NCI-H2171 (cell line): ENCODE measurements at regions not wholly inside any gene's neighbourhood (a gene's known extent, or its start where the extent isn't known, plus 50 kb on each side); places are given as distances from the start of the nearest gene placed in this dataset.
"Not testable (repeated sequence)": the region's sequence is repeated elsewhere in the genome, so short reads cannot be mapped to it uniquely, and the experiment has no call there.

ENCODE experiments used
- DNase-seq: peaks from one replicate; lab custom pipeline; 2025; lab: John Stamatoyannopoulos, UW

DNA sequence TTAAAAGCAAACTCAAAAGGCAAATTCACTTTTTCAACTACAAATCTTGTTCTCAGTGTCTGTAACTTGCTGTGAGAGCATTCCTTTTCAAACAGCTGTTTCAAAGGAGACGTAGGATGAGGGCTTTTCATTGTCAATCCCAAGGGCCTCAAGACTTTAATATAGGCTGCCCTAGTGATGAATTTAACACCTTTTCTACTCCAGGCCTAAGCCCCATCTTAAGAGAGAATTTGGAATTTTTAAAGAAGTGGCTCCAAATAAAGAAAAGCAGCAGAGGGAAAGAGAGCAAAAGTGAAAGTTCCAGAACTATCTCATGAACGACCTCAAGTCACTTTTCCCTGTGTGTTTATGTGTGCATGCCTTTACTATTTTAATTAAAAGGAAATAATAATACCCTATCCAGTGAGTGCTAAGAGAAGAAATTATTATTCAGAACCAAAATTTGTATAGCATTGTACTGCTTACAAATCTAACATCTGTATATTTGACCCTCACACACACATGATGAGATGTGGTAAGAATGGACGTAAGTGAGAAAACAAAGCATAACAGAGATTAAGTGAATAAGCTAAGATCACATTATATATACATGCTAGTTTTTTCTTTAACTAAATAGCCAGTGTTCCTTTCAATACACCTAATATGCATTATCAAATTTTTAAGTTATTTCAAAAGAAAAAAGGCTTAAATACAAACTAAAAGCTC, 196.4 kb downstream of the VGLL3 start:
- no peak for DNase-seq

DNA sequence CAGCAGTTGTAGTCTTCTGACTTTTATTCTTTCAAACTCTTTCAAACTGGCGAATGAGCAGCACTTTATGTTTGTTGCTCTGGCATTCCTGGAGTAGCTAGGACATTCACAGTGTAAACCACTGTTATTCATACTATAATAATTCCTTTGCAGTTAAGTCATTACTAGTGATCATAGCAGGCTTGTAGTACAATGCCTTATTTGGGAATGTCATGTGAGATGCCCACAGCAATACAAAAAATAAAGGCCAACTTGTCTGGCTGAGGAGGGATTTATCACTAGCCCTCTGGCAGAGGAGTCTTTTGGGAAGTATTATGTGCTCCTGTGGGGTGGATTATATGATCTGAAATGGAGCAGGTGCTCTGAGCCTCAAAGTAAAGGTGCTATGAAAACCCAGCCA, 197.2 kb downstream of the VGLL3 start:
- no peak for DNase-seq

DNA sequence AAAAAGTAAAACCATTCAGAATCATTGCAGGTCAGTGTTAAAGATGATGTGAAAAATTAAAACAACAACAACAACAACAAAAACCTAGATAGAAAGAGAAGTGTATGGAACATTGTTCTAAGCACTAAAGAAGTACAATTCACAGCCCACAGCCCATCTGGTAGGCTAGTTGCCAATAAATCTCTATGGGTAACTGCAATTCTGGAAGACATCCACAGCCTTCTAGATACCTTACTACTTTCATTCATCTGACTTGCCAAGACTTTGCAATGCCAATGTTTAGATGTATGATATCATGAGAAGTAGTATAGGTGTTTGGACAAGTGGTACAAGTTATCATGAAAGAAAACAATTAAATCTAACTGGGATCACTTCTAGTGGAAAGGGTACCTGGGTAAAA, 198.6 kb downstream of the VGLL3 start:
- DNase-seq = no peak

DNA sequence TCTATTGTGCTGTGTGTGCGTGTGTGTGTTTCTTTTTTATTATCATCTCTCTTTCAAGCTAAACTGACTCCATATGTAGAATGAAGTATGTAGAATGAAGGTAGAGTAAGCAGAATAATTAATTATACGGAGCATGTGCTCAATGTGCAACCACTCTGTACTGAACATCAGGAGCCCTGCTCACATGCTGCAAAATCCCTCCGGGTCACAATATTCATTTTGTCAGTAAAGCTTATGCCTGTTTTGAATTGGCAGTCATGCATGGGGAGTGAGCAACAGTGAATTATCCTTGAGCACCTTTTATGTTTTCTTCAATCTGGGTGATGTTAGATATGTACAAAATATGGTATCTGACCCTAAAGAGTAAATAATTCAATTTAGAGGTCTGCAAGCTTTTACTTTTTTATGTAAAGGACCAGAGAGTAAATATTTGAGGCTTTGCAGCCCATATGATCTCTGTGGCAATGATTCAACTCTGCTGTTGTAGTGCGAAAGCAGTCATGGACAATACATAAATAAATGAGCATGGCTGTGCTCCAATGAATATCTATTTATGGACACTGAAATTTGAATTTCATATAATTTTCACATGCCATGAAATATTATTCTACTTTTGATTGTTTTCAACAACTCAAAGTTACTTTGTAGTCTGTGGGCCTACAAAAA, 199.9 kb downstream of the VGLL3 start:
- DNase-seq = no peak

DNA sequence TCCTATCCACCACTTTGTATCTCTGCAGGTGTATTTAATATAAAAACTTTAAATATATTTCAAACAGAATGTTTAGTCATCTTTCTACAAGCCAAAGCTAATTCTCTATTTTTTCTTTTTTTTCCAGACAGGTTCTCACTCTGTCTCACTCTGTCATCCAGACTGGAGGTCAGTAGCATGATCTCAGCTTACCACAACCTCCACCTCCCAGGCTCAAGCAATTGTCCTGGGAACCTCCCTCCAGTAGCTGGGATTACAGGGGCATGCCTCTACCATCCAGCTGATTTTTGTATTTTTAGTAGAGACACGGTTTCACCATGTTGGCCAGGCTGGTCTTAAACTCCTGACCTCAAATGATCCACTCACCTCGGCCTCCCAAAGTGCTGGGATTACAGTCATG, 202.6 kb downstream of the VGLL3 start:
- DNase-seq = no peak

DNA sequence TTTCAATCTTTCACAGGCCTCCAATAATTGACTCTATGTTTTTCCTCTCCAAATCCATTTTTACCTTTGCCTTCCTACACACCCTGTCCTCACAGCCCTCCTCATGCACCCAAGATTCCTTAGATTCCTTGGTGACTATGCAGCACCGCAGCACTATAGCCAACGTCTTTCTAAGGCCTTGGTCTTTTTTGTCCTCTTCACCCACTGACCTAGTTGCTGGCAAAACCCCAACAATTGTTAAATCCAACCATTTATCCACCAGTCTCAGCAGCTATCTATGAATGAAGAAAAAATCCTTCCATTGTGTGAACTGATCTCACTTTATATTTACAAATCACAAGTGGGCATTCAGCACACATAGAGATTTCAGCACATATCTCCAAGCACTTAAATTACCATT, 203.9 kb downstream of the VGLL3 start:
- no peak for DNase-seq

DNA sequence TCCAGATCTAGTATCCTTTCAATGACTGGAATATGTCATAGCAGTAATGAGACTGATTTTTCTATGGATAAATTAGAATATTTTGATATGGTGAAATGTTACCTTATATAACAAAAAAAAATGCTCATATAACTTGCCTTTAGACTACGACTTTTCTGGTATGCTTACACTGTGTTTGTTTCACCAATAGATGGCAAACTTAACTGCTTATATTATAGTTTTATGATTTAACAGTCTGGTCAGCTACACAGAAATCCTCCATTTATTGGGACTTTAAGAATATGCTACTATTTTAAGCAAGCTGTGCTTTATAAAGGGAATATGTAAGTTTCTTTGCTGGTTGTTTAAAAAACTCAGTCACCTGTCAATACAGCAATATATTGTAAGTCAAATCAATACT, 205.6 kb downstream of the VGLL3 start:
- DNase-seq = no peak

DNA sequence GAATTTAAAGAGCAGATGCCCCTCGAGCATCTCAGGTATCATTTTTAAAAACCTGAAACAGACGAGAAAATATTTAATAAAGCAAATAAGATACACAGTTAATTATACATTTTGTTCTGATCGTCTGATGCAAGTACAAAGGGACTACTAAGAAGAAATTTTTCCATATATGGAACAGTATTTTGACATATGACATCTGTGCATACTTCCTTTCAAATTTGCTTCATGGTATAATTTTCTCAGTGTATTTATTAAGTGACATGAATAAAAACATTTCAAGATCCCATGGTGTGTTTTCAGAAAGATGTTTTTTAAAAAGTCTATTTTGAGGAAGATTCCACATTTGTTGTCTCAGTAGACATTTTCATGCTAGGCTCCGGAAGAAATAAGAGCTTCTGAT, 208.1 kb downstream of the VGLL3 start:
- no peak for DNase-seq

DNA sequence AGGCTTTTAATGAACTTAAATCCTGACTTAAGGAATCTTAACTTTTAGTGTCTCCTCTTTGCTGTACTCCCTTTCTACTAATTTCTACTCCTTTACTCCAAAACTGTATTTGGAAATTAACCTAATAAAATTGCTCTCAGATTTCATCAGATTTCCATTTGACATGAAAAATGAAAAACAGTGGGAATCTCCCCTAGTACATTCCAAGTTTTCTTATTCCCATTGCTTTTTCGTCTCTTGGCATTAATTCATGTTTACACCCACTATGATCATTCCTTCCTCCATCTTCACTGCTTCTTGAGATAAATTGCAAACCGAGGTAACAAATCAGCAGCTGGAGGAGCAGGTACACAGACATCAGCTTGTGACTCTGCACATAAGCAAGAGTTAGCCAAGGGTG, 208.7 kb downstream of the VGLL3 start:
- DNase-seq = no peak

DNA sequence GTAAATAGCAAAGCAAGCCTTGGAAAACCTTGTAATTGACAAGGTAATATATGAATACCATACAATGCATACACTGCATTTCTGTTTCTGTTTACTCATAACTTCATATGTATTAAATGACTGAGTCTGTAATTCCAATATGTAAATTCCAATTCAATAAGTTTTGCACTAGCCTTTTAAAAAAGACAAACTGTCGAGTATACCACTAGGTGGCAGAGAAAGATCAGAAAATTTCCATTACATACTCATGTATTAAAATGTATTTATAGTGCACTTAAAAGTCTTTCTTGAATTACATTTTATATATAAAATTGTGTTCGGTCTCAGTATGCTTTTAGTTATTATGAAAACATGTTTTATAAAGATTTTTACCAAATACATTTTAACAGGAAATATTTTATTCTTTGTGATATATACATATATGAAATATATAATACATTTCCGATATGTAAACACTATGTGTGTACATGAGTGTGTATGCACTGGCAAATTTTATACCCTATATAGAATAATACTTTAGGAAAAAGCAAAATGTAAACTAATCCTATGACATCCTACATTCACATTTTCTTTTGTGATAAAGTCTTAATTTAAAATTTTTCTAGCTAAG, 216.8 kb downstream of the VGLL3 start:
- no peak for DNase-seq

DNA sequence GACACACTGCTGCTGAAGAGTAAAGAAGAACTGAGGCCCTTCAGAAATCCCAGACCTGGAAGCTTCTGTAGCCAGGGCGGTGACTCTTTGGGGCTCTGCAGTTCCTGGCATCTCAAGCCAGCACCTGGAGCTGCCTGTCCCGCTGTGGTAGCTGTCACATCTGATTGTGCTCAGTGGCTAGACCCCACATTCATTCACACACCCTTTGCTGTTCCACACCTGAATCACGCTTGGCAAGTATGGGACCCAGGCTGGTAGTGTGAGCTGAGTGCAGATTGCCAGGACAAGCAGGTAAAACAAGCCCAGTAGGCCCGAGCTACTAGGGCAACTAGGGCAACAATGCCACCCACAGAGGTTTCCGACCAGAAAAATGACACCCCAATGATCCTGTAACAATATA, 218.2 kb downstream of the VGLL3 start:
- DNase-seq = no peak

DNA sequence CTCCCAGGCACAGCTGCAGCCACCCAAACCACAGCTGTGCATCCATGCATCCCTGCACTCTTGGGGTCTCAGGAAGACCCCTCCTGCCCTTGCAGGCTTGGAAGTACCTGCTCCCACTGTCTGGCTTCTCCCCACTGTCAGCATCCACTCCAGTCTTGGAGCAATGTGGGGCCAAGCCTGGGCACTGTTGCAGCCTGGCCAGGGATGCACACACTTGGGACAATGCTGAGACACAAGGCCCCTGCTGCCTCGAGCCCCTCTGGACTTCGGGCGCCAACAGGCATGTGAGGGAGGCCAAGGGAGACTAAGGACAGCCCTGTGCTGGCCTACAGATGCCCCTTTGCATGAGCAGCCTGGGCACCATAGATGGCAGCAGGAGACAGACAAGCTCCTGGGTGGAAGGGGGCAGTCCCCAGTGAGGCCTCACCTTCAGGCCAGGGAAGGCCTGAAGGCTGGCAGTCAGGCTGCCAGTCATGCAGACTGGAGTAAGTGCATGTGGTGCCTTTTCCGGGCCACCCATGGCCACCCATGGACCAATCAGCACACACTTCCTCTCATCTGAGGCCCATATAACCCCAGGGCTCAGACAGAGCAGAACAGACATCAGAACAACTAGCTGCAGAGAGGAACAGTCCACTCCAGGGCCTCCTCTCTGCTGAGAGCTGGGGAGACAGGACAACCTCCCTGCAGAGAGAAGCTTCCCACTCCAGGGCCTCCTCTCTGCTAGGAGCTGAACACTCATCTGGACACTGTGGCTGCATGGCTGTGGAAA, 219.0 kb downstream of the VGLL3 start:
- no peak for DNase-seq

DNA sequence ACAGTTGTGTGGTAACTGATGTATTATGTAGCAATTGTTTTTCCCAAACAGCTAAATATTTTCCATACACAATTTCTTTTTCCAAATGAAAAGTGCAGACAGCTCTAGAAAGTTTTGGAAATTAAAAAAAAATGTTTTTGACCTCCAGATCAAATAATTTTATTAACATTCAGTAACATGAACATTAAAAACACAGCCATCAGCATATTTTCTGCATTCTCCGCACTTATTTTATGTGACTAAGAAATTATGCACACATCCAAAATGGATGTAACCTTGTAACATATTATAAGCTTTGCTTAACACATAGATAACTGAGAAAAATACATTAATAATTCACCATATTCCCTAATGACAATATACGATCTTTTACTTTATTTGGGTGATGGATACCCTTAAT, 224.6 kb downstream of the VGLL3 start:
- no peak for DNase-seq

DNA sequence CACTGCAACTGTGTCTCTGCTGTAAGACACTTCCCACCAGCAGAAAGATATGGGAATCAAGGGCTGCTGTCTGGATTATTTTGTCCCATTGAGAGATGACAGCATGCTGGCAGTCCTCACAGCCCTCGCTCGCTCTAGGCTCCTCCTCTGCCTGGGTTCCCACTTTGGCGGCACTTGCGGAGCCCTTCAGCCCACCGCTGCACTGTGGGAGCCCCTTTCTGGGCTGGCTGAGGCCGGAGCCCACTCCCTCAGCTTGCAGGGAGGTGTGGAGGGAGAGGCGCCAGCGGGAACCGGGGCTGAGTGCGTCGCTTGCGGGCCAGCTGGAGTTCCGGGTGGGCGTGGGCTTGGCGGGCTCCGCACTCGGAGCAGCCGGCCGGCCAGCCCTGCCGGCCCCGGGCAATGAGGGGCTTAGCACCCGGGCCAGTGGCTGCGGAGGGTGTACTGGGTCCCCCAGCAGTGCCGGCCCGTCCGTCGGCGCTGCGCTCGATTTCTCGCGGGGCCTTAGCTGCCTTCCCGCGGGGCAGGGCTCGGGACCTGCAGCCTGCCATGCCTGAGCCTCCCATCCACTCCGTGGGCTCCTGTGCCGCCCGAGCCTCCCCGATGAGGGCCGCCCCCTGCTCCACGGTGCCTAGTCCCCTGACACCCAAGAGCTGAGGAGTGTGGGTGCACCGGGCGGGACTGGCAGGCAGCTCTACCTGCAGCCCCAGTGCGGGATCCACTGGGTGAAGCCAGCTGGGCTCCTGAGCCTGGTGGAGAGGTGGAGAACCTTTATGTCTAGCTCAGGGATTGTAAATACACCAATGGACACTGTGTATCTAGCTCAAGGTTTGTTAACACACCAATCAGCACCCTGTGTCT, 233.4 kb downstream of the VGLL3 start:
- DNase-seq = not testable (repeated sequence)

DNA sequence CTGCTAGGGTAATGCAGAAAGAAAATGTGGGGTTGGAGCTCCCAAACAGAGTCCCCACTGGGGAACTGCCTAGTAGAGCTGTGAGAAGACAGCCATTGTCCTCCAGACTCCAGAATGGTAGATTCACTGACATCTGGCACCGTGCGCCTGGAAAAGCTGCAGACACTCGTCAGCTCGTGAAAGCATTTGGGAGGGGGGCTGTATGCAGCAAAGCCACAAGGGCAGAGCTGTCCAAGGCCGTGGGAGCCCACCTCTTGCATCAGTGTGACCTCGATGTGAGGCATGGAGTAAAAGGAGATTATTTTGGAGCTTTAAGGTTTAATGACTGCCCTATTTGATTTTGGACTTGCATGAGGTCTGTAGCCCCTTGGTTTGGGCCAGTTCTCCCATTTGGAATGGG, 242.9 kb downstream of the VGLL3 start:
- DNase-seq = no peak

DNA sequence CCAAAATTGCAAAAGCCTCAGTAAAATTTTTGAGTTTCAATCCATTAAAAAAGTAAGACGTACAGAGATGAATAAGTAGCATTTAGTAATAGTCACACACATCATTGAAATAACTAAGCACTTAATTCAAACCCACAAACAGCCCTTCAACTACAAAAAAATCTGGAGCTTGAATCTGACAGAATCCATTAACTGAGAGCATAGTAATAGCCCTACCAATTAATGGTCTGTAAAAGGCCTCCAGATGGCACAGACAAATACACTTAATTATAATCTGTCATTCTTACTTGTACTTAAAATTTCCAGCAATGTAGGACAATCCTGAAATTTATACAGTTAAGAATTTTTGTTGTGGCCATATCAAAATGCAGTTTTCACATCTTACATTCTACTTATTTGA, 246.9 kb downstream of the VGLL3 start:
- no peak for DNase-seq

DNA sequence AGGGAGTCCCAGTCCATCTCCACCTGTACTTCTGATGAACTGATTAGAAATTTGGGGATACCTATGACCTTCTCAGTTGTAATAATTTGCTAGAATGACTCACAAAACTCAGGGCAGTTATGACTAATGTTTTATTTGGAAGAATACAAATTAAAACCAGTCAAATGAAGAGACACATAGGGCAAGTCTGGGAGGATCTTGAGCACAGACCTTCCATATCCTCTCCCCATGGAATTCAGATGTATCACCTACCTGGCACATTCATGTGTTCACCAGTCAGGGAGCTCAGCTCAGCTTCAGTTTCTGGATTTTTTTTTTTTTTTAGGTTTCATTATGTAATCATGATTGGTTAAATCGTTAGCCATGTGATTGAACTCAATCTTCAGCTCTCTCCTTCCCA, 247.7 kb downstream of the VGLL3 start:
- DNase-seq = no peak

DNA sequence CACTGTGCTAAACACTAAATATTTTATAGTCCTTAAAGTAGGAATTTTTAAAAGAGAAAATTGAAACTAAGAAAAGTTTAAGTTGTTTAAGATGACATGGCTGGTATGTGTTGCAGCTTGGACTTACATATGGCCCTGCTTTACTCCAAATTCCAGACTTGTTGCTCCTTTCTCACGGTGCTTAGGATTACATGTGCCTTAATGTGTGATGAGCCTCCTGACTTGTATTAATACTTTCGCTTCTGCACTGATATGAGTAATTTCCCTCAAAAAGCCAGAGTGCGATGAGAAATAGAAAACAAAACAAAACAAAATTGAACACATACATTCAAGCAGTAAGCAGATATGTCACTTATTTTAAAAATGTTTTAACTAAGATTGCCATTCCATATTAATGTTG, 250.2 kb downstream of the VGLL3 start:
- no peak for DNase-seq

DNA sequence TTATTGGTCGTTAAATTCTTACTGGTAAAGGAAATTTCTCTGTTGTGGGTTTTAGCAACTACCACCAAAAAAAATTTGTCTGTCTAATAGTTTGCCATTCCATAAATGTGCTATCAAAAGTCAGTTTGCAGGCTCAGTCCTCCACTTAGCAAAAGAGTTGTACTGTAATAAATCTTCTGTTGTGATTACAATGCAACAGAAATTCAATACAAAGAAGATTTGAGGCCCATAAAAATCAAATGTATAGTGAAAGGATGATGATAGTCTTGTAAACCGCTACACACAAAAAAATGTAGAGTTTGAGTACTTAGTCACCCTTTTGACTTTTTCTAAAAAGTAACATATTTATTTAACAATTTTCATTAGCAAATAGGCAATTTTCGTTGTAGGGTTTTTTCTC, 251.7 kb downstream of the VGLL3 start:
- DNase-seq = no peak

DNA sequence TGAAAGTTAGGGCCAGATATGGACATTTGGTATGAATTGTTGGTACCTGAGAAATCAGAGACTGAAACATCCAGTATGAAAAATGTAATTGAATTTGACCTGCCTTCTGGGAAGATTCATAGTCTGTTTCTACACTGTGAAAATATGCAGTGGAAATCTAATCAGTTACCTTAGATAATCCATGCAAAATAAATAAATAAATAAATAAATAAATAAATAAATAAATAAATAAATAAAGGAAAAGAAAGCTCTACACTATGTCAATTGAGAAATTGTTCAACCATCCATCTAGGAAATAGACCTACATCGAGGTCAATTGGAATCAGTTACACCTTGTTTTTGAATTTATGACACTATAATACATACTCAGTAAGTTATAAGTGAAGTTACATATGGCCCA, 252.3 kb downstream of the VGLL3 start:
- no peak for DNase-seq

DNA sequence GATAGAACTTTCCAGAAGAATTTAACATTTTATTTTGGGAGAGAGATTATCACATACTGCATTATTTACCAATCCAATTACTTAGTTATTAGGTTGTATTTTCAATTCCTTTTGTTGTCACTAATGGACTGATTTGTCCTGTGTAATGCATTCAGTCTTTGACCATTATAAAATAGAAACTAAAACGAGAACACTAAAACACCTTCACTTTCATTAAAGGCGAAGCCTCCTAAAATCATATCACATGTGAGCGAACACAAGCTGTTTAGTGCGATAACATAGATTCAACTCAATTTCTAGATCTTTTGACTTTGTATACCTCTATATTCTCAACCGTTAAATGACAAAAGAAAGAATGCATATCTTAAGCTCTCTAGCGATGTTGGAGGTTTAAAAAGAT, 253.4 kb downstream of the VGLL3 start:
- no peak for DNase-seq

DNA sequence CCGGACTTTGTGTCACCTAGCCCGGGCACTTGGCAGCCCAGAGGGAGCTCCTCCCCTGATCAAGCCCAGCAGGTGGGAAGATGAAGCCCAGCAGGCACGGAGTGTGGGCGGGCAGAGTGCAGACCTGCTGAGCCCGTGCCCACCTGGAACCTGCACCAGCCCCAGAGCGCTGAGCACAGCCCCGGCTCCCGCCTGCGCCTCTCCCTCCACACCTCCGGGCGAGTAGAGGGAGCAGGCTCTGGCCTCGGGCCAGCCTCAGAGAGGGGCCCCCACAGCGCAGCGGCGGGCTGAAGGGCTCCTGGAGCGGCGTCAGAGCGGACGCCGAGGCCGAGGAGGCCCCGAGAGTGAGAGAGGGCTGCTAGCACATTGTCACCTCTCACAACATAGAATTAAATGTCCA, 257.7 kb downstream of the VGLL3 start:
- DNase-seq = no peak
